GM18508 (cell line): ENCODE measurements at regions not wholly inside any gene's neighbourhood (a gene's known extent, or its start where the extent isn't known, plus 50 kb on each side); places are given as distances from the start of the nearest gene placed in this dataset.

Experiments
- ATAC-seq: cut with Tn5 transposase; IDR thresholded peaks from one replicate; pipeline ENCODE4 v1.9.1; 2021; ENCODE audit warnings: moderate number of reproducible peaks; ENCODE audit not compliant: insufficient read depth, unreplicated experiment

DNA sequence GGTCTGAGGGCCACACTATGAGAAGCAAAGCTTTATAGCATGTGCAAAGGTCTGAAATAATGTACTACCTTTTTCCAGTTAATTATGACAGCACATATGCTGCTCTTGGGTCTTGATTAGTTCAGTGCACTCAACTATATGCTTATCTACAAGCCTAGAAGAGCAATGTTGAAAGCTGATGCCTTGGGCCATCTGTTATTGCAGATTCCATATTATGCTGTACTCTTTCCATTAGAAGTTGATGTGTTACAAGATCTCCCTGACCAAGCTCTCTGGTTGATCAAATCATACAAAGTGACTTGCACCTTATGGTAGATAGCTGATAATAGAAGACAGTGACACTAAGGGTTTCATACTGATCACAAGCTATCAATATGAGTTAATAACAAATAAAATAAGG, 327.3 kb downstream of the FRK start:
- ATAC-seq, result no peak

- no peak for ATAC-seq
Observed at GRCh38 chr6:115729036-115729435, 331.7 kb downstream of the FRK start.

DNA sequence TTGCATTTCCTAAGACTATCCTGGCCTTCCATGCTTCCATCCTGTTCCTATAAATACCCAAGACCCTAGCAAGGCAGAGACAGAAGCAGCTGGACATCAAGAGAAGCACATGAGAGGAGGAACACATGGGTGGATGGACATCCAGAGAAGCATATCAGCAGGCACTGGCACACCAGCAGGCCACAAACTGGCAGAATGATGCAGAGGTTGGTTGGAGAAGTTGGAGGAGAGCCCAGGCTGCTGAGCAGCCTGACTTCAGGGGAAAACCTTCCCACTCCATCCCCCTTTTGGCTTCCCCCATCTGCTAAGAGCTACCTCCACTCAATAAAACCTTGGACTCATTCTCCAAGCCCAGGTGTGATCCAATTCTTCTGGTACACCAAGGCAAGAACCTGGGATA, 332.5 kb downstream of the FRK start:
- ATAC-seq, result no peak

GRCh38 chr6:115721564-115721963, 339.1 kb downstream of the FRK start:
- ATAC-seq, result no peak

GRCh38 chr6:115720900-115721299, 339.8 kb downstream of the FRK start:
- no peak for ATAC-seq

DNA sequence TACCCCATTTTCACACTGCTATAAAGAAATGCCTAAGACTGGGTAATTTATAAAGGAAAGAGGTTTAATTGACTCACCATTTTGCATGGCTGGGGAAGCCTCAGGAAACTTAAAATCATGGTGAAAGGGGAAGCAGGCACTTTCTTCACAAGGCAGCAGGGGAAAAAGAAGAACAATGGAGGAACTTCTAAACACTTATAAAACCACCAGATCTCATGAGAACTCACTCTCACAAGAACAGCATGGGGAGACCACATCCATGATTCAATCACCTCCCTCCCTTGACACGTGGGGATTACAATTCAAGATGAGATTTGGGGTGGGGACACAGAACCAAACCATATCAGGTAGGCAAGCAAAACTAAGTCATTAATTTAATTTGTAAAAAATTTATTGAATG, 343.2 kb downstream of the FRK start:
- peak; percentile 22 for ATAC-seq

DNA sequence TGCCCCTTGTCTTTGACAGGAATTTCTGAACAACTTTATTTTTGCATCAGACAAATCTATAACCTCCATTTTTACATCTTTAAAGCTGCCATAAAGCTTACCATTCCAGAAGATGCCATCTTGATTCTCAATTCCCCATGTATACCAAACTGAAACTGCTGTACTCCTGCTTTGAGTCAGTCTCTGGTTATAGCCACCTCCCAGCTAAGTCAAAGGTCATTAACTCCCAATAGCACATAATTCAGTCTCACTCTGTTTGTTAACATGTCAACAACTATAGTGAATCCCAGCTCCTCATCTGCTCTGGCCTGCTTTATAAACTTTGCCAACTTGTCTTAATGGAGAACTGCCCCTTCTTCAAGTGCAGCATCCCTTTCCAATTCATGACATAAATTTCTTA, 343.6 kb downstream of the FRK start:
- ATAC-seq, result peak; percentile 100

- ATAC-seq, result no peak
Observed at GRCh38 chr6:115712291-115712961, 348.3 kb downstream of the FRK start.

DNA sequence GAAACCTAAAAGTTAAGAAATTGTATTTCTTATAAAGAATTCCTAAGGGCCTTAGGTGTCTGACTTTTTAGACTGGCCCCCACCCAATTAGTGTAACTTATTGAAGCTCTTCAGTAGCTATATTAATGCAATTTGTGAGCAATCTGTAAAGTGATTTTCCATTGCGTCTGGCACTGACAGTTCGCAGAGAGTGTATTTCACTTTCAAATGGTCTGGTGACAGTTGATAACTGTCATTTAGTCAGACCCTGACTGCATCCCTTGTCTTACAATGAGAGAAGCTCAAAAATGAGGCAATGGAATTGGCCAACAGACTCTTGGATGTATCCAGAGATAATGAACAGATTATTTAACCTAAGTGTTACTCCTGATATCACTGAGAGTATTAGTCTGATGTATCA, 351.8 kb downstream of the FRK start:
- ATAC-seq, result no peak

GRCh38 chr6:115706981-115707380, 353.7 kb downstream of the FRK start:
- no peak for ATAC-seq

DNA sequence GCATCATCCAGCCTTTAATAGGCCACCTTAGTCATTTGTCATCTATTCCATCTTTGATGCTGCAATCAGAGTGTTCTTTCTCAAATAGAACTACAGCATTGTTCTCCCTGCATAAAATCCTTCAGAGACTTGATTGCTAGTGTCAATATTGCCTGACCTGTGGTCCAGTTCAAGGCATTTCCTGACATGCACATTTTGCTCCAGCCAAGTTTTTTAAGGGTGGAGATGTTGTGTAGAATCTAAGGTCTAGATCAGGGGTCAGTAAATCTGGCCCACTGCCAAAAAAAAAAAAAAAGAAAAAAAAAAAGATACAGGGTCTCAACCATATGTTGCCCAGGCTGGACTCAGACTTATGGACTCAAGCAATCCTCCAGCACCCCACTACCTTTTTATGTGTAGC, 354.4 kb downstream of the FRK start:
- no peak for ATAC-seq

DNA sequence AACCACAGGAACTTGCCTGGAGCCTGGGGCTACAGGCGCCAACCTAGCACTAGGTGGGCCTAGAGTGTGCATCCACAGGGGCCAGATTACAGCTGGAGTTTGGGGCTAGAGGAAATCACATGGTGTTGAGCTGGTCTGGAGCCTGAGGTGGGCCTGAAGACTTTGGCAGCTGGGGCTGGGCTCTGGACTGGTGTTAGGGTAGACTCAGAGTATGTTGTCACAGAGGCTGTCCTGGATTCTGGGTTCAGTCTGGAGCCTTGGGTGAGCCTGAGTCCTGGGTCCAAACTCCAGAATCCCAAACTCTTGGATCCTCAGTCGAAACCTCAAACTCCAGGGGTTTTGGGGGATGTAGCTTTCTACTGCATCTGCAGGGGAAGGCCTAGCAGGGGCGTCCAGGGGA, 356.7 kb downstream of the FRK start:
- ATAC-seq, result no peak

- ATAC-seq, result no peak
Observed at GRCh38 chr6:115691433-115691832, 369.3 kb downstream of the FRK start.

DNA sequence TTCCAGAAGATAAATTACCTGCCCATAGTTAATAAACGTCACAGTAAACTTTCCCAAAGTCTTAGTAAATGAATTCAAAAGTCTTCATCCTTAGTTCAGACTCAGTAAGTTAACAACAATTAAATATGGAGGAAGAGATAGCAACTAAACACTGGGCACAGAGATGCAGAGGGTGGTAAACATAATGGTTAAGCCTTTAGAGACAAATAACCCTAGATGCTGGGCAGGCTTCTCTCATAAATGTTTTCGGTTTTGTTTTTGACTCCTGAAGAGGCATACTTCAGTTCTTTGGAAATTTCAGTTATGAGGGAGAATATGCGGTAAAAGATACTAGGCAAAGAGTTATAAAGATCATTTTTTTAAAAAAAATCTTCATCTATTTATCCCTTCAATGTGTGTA, 369.8 kb downstream of the FRK start:
- ATAC-seq, result no peak

DNA sequence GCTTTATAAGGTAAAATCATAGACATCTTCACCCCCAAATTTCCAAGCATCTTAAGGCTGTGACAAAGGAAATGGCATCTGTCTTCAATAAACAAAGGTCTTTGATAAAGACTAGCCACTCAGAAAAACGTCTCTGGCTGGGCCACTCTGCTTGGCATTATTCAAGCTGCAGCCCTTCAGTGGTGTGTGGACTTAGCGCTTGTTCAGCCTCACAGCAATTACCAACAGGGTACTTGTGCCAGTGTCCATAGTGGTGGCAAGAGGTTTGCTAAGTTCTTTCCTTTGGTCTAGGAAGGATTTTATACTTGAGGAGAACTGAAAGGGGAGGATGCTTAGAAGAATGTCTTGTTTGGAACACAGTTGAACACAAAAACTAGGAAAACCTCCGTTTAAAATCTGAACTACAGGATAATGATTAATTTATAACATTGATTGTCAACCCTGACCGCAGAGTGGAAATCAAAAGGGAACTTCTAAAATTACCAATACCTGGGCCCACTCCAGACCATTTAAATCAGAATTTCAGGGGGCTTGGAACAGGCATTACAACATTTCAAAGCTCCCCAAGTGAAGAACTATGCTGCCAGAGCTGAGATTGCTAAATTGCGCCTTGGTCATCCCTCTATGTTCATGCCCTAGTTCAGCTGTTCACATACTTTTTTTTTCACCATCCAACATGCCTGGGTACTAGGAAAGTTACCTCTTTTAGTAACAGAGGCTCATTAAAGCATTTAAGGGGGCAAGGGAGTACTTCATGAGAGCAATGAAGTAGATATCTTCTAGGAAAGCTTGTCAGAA, 378.5 kb downstream of the FRK start:
- ATAC-seq, result no peak

GRCh38 chr6:115680621-115681020, 380.1 kb downstream of the FRK start:
- ATAC-seq, result no peak

DNA sequence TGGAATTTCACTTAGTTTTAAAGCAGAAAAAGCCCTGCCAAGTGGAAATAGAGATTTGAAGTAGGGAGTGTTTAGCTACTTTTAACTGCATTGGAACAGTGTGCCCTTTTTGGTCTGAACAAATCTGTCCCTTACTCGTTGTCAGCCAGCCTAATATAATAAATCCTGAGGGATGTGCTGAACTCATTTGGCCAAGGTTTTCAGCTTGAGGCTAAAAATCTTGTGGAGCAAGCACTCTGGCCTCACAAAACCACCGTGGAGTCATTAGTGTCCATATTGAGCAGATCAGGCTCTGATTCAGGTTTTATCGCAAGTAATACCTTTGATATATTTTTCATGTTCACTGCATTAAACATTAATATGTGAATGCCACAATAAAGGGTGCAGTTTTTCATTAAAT, 383.5 kb downstream of the FRK start:
- no peak for ATAC-seq

- no peak for ATAC-seq
Observed at GRCh38 chr6:115675443-115675842, 385.2 kb downstream of the FRK start.

DNA sequence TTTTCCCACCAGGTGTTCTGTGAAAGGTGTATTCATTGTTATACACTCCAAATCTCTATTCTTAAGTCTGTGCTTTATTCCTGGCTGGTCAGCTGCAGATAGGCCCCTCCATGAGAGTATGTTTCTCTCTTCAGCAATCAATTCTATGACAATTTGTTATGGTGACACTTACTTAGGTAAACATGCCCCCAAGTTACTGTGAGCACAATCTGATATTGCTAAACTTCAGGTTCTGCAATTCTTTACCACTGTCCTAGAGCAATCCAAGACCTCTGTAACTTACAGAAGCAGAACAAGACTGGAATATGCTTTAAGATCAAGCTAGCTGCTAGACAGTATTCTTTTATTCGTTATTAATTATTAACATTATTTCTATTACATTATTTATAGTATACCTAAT, 391.9 kb downstream of the FRK start:
- no peak for ATAC-seq

GRCh38 chr6:115668211-115668610, 392.5 kb downstream of the FRK start:
- ATAC-seq, result no peak

DNA sequence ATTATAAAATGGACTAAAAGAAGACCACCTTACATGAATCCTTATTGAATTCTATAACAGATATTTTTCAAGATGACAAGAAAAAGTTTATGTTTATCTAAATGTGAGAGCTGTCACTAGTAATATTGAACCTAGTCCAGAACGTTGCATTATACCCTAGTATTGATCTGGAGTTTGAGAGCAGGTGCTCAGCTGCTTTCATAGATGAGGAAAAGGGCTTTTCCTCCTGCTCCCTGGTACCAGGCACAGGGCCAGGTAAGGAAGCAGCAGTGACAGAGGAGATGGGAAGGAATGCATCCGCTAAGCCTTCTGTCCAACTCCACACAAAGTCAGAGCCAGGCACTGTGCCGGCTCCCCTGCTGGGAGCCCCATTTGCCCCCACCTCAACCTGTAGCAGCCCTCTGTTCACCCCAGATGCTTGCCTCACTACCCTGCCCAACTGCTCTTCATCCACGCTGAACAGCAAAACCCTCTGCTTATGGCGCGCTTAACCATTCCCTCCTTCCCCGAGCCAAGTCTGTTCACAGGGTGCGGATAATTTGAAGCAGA, 393.1 kb downstream of the FRK start:
- ATAC-seq, result no peak

DNA sequence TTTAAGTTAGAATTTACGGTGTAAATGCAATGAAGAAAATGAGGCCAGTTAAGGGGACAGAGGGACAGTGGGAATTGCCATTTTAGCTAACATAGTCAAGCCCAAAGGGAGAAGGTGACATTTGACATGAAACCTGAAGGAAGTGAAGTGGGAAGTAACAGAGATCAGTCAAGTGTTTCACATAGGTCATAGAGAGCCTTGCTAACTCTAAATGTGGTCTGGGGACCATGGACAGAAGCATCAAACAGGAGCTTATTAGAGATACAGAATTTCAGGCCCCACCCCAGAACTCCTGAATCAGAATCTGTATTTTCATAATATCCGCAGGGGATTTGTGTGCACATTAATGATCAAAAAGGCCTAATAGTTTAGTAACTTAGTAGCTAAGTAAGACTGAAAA, 393.7 kb downstream of the FRK start:
- ATAC-seq, result no peak
